HFF-Myc (cell line): ENCODE measurements at regions not wholly inside any gene's neighbourhood (a gene's known extent, or its start where the extent isn't known, plus 50 kb on each side); places are given as distances from the start of the nearest gene placed in this dataset.

Experiments used
- DNase-seq: peaks from one replicate; pipeline ENCODE4 v3.0.0-alpha.2; 2011; ENCODE audit warnings: low read depth; ENCODE audit errors: extremely low read depth
- H3K4me3 ChIP-seq: replicated peaks from 2 replicates; pipeline ENCODE4 v1.5.1; 2011; ENCODE audit warnings: low read depth, mild to moderate bottlenecking, control low read depth, low read length
- CTCF ChIP-seq: IDR thresholded peaks from 2 replicates; pipeline ENCODE4 v1.5.1; 2012; ENCODE audit warnings: mild to moderate bottlenecking, low read depth, low read length, control low read depth; ENCODE audit errors: missing control alignments

- DNase-seq, result no peak
- TF ChIP-seq CTCF, result no peak
- H3K4me3 ChIP-seq, result no peak overlapping the region
Observed at GRCh38 chr9:79034583-79034982, 537.2 kb upstream of the TLE4 start.

- no peak for TF ChIP-seq CTCF
- H3K4me3 ChIP-seq, result no peak overlapping the region
- no peak for DNase-seq
Observed at GRCh38 chr9:79037338-79037737, 534.4 kb upstream of the TLE4 start.

GRCh38 chr9:79040671-79041070, 531.1 kb upstream of the TLE4 start:
- no peak for DNase-seq
- H3K4me3 ChIP-seq, result no peak overlapping the region
- no peak for TF ChIP-seq CTCF

GRCh38 chr9:79041266-79041665, 530.5 kb upstream of the TLE4 start:
- H3K4me3 ChIP-seq, result no peak overlapping the region
- TF ChIP-seq CTCF, result no peak
- DNase-seq, result no peak

- no peak for TF ChIP-seq CTCF
- no peak for DNase-seq
- no peak overlapping the region for H3K4me3 ChIP-seq
Observed at GRCh38 chr9:79043916-79044315, 527.8 kb upstream of the TLE4 start.

- no peak for TF ChIP-seq CTCF
- no peak for DNase-seq
- H3K4me3 ChIP-seq, result no peak overlapping the region
Observed at GRCh38 chr9:79046401-79046800, 525.4 kb upstream of the TLE4 start.

GRCh38 chr9:79049371-79049770, 522.4 kb upstream of the TLE4 start:
- DNase-seq, result no peak
- no peak for TF ChIP-seq CTCF
- H3K4me3 ChIP-seq, result no peak overlapping the region
